KMS-11 (cell line): ENCODE measurements at regions not wholly inside any gene's neighbourhood (a gene's known extent, or its start where the extent isn't known, plus 50 kb on each side); places are given as distances from the start of the nearest gene placed in this dataset.

Experiments used
- H2AFZ ChIP-seq: fragments of 200-600 bp; sonication (generic); 2 replicates; pipeline ENCODE4 v1.6.1; 2016; ENCODE audit warnings: antibody characterized with exemption, mixed run types, low read depth
- H3K27ac ChIP-seq: fragments of 200-600 bp; sonication (generic); 2 replicates; pipeline ENCODE4 v1.6.1; 2016; ENCODE audit warnings: mild to moderate bottlenecking, mixed run types
- H3K27me3 ChIP-seq: fragments of 200-600 bp; sonication (generic); 2 replicates; pipeline ENCODE4 v1.6.1; 2017; ENCODE audit warnings: mild to moderate bottlenecking, low read depth, mixed run types, moderate library complexity; ENCODE audit not compliant: insufficient read depth
- H3K36me3 ChIP-seq: fragments of 200-600 bp; sonication (generic); 2 replicates; pipeline ENCODE4 v1.6.1; 2017; ENCODE audit warnings: mild to moderate bottlenecking, mixed run types; ENCODE audit not compliant: insufficient read depth
- H3K4me1 ChIP-seq: fragments of 200-600 bp; sonication (generic); 2 replicates; pipeline ENCODE4 v1.6.1; 2016; ENCODE audit warnings: mild to moderate bottlenecking, low read depth, mixed run types; ENCODE audit not compliant: poor library complexity, severe bottlenecking
- H3K4me2 ChIP-seq: fragments of 200-600 bp; sonication (generic); 2 replicates; pipeline ENCODE4 v1.7.0; 2016; ENCODE audit warnings: mild to moderate bottlenecking, mixed run types
- H3K4me3 ChIP-seq: fragments of 200-600 bp; sonication (generic); IDR thresholded peaks from 2 replicates; pipeline ENCODE4 v1.6.1; 2017; ENCODE audit warnings: low read depth, low read length, mixed read lengths; ENCODE audit not compliant: insufficient read depth
- H3K79me2 ChIP-seq: fragments of 200-600 bp; sonication (generic); 2 replicates; pipeline ENCODE4 v1.6.1; 2016; ENCODE audit warnings: low read depth, mixed run types; ENCODE audit not compliant: insufficient read depth
- H3K9ac ChIP-seq: fragments of 200-600 bp; sonication (generic); 2 replicates; pipeline ENCODE4 v1.6.1; 2016; ENCODE audit warnings: mild to moderate bottlenecking, mixed run types
- H4K20me1 ChIP-seq: fragments of 200-600 bp; sonication (generic); 2 replicates; pipeline ENCODE4 v1.6.1; 2016; ENCODE audit warnings: mild to moderate bottlenecking, mixed run types; ENCODE audit not compliant: insufficient read depth
- TF ChIP-seq, protein P1 (sequence below): fragments of 200-600 bp; sonication (generic); conservative IDR thresholded peaks from 2 replicates; pipeline ENCODE4 v1.6.1; 2017; ENCODE audit warnings: low read depth, mild to moderate bottlenecking, antibody characterized with exemption, low read length, moderate library complexity, mixed read lengths

DNA sequence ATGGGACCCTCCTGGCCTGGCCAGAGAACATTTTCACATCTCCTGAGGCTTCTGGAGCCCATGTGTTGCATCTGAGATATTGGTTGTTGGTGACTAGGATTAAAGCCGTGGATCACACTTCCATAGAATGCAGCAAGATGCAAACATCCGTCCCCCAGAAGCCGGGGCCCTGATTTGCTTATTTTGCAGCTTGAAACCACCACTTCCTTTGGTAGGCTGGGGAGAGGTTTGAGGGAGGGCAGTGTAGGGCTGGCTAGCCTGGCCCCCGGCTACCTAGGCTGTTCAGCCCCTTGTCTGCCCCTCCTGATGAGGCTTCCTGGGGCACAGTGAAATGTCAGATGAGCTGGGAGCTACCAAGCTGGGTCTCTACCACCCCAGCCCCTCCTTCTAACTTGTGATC, 209.7 kb upstream of the PWP1 start:
- Histone ChIP-seq H3K79me2 (no peaks in the 10 kb centered on the region), H3K4me1 (no peaks in the 10 kb centered on the region), H3K27me3 (no peaks in the 10 kb centered on the region), H3K9ac (no peak overlapping the region), H3K4me3 (no peak overlapping the region), H3K27ac (no peak overlapping the region), H3K4me2 (no peak overlapping the region), H2AFZ (no peak overlapping the region), H3K36me3 (no peaks in the 10 kb centered on the region), H4K20me1 (no peaks in the 10 kb centered on the region)
- TF ChIP-seq, protein P1, sequence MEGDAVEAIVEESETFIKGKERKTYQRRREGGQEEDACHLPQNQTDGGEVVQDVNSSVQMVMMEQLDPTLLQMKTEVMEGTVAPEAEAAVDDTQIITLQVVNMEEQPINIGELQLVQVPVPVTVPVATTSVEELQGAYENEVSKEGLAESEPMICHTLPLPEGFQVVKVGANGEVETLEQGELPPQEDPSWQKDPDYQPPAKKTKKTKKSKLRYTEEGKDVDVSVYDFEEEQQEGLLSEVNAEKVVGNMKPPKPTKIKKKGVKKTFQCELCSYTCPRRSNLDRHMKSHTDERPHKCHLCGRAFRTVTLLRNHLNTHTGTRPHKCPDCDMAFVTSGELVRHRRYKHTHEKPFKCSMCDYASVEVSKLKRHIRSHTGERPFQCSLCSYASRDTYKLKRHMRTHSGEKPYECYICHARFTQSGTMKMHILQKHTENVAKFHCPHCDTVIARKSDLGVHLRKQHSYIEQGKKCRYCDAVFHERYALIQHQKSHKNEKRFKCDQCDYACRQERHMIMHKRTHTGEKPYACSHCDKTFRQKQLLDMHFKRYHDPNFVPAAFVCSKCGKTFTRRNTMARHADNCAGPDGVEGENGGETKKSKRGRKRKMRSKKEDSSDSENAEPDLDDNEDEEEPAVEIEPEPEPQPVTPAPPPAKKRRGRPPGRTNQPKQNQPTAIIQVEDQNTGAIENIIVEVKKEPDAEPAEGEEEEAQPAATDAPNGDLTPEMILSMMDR = no peak

DNA sequence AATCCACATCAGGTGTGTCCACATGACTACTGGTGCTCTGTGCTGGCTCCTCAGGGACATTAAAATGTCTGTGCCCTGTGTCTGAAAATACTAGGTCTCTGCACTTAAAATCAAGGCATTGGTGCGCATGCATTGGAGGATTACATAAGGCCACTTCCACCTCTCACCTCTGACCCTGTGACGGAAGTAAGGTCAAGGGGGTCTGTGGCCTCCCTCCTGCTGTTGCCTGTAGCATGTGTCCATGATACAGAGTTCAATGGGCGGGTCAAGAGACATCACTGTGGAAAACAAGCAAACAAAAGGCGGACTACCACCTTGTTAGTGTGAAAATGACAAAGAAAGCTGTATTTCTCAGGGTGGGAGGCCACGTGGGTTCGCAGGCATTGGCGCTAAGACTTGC, 208.6 kb upstream of the PWP1 start:
- no peaks in the 10 kb centered on the region for H3K79me2 ChIP-seq
- no peak overlapping the region for H3K4me2 ChIP-seq
- H2AFZ ChIP-seq = no peak overlapping the region
- TF ChIP-seq, protein P1 = no peak
- H3K27ac ChIP-seq = no peak overlapping the region
- H3K27me3 ChIP-seq = no peaks in the 10 kb centered on the region
- H3K9ac ChIP-seq = no peak overlapping the region
- no peaks in the 10 kb centered on the region for H3K4me1 ChIP-seq
- no peak overlapping the region for H3K4me3 ChIP-seq
- H3K36me3 ChIP-seq = no peaks in the 10 kb centered on the region
- no peaks in the 10 kb centered on the region for H4K20me1 ChIP-seq

DNA sequence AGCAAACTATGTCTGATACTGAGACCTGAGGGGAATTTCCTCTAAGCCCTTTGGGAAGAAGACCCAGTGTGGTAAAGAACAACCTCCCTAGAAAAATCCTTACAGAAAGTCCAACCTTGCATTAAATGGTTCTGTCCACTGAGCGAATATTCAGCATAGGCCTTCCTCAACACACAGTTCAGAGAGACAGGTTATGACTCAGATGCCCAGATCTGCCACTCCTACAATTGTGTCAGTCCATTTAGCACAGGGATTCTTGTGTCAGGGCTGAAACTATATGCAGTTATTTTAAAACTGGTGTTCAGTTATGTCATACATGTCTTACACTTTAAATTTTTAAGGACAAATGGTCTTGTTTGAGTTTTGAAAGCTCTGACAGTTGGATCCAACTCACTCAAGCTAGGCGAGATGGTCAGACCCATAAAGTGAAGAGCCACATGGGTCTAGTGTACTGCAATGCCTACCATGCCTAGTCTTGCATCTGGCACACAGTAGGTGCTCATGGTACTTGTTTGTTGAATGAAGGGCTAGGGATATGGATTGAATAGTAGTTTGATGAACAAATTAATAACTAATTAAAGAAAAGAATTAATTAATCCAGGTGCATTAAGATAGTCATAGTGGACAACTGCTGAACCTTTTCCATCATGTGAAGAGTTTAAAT, 207.5 kb upstream of the PWP1 start:
- Histone ChIP-seq H2AFZ (no peak overlapping the region), H3K4me1 (no peaks in the 10 kb centered on the region), H3K79me2 (no peaks in the 10 kb centered on the region), H3K9ac (no peak overlapping the region), H3K27me3 (no peaks in the 10 kb centered on the region), H4K20me1 (no peaks in the 10 kb centered on the region), H3K36me3 (no peaks in the 10 kb centered on the region), H3K4me3 (no peak overlapping the region), H3K4me2 (no peak overlapping the region), H3K27ac (no peak overlapping the region)
- TF ChIP-seq, protein P1 = no peak

DNA sequence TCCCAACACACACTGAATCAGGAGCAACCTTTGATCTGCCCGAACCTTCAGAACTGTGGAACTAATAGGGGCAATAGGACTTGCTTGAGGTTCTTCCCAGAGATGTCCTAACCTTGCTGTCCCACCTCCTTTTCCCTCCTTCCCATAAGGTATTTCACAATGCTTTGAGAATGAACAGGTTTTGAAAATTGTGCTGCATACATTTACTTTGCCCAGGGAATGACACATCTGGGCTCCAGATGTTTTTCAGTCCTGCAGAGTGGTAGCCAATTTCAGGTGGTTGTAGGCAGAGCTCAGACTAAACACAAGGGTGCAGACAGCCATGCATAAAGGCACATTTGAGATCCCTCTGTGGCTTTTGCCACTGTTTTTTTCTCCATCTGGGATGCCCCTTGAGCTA, 206.7 kb upstream of the PWP1 start:
- Histone ChIP-seq H3K36me3 (no peaks in the 10 kb centered on the region), H3K27me3 (no peaks in the 10 kb centered on the region), H4K20me1 (no peaks in the 10 kb centered on the region), H3K4me1 (no peaks in the 10 kb centered on the region), H2AFZ (no peak overlapping the region), H3K4me2 (no peak overlapping the region), H3K27ac (no peak overlapping the region), H3K9ac (no peak overlapping the region), H3K4me3 (no peak overlapping the region), H3K79me2 (no peaks in the 10 kb centered on the region)
- TF ChIP-seq, protein P1 = no peak
